ENCODE measurements at regions not wholly inside any gene's neighbourhood (a gene's known extent, or its start where the extent isn't known, plus 50 kb on each side); places are given as distances from the start of the nearest gene placed in this dataset.

GRCh38 chr16:76835339-76835738, 355.7 kb upstream of the MON1B start:
- TF ChIP-seq, protein P1, sequence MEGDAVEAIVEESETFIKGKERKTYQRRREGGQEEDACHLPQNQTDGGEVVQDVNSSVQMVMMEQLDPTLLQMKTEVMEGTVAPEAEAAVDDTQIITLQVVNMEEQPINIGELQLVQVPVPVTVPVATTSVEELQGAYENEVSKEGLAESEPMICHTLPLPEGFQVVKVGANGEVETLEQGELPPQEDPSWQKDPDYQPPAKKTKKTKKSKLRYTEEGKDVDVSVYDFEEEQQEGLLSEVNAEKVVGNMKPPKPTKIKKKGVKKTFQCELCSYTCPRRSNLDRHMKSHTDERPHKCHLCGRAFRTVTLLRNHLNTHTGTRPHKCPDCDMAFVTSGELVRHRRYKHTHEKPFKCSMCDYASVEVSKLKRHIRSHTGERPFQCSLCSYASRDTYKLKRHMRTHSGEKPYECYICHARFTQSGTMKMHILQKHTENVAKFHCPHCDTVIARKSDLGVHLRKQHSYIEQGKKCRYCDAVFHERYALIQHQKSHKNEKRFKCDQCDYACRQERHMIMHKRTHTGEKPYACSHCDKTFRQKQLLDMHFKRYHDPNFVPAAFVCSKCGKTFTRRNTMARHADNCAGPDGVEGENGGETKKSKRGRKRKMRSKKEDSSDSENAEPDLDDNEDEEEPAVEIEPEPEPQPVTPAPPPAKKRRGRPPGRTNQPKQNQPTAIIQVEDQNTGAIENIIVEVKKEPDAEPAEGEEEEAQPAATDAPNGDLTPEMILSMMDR (IDR thresholded peaks at IDR 0.05; ENCODE audit: insufficient read depth, low read length, poor library complexity, severe bottlenecking): no peak
- no peak for TF ChIP-seq EZH2phosphoT487 (conservative IDR thresholded peaks at IDR 0.05; ENCODE audit: low read length)

All from SU-DHL-6 (cell line).